ENCODE measurements at regions not wholly inside any gene's neighbourhood (a gene's known extent, or its start where the extent isn't known, plus 50 kb on each side); places are given as distances from the start of the nearest gene placed in this dataset.

DNA sequence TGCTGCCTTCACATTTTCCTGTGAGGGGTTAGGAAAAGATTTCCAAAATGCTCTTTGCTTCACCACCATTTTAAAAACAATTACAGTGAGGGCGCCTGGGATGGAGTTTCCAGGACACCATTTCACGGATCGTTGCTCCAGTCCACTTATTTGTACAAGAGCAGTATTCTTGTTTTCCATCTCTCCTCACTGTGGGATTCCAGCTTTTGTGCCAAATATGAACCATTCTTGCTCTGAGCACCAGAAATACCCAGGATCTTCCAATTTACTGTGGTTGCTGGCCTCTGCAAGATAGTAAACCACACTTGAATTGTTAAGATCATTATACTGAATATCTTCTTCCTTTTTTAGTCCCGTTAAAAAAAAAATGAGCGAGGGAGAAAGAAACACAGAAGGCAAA is 899.5 kb downstream of the TLE1 start:
- Histone ChIP-seq H4K20me1 (replicated peaks; ENCODE audit: control insufficient read depth, extremely low read depth, insufficient read depth, low read length) (no peaks in the 10 kb centered on the region), H3K79me2 (ENCODE audit: control insufficient read depth, insufficient read depth, low read length) (no peaks in the 10 kb centered on the region), H3K4me1 (ENCODE audit: control insufficient read depth, extremely low read depth, insufficient read depth, low read length) (no peaks in the 10 kb centered on the region), H3K4me3 (replicated peaks in 1 of 3; ENCODE audit: insufficient read depth in 1 of 3, low read depth in 1 of 3, low read length in 3 of 3) (no peak overlapping the region), H3K36me3 (ENCODE audit: control insufficient read depth in 2 of 2, extremely low read depth in 1 of 2, insufficient read depth in 2 of 2, low read length in 2 of 2) (no peaks in the 10 kb centered on the region), H3K9me3 (replicated peaks; ENCODE audit: control insufficient read depth, insufficient read depth, low read length) (no peaks in the 10 kb centered on the region), H3K9me1 (replicated peaks; ENCODE audit: control insufficient read depth, extremely low read depth, insufficient read depth, low read length) (no peaks in the 10 kb centered on the region), H3K27ac (ENCODE audit: insufficient read depth, low read depth, low read length) (no peak overlapping the region), H3K4me2 (ENCODE audit: insufficient read depth, low read length) (no peak overlapping the region), H3K27me3 (ENCODE audit: control insufficient read depth in 2 of 2, insufficient read depth in 2 of 2, low read length in 2 of 2) (no peaks in the 10 kb centered on the region), H2AFZ (ENCODE audit: low read depth, low read length) (no peak overlapping the region), H3K9ac (replicated peaks; ENCODE audit: extremely low read depth, insufficient read depth, low read length) (no peak overlapping the region)
- FAIRE-seq (no peak), DNase-seq (ENCODE audit: low read depth, low spot score) (no peak)
- POLR2A ChIA-PET, result no interaction called here
- intact Hi-C loops (cut with micrococcal nuclease), result no loop called here
- CTCF ChIA-PET, result no interaction called here
- no peak for TF ChIP-seq MYC (IDR thresholded peaks at IDR 0.05; ENCODE audit: low read depth, low read length)
- TF ChIP-seq POLR2A (IDR thresholded peaks at IDR 0.05; ENCODE audit: low read depth, low read length), result no peak
- no peak for TF ChIP-seq POLR2AphosphoS5 (IDR thresholded peaks at IDR 0.05; ENCODE audit: insufficient read depth, low read depth, low read length)
- no peak for TF ChIP-seq JUN (IDR thresholded peaks at IDR 0.05; ENCODE audit: borderline replicate concordance, insufficient read depth, insufficient read length, low read depth)
- no peak for TF ChIP-seq GATA2 (IDR thresholded peaks at IDR 0.05; ENCODE audit: insufficient read depth, insufficient read length, low read depth, low read length)
- TF ChIP-seq EZH2 (IDR thresholded peaks at IDR 0.05; ENCODE audit: borderline replicate concordance, low read depth, low read length, severe bottlenecking), result no peak
- TF ChIP-seq, protein P1, sequence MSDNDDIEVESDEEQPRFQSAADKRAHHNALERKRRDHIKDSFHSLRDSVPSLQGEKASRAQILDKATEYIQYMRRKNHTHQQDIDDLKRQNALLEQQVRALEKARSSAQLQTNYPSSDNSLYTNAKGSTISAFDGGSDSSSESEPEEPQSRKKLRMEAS (IDR thresholded peaks at IDR 0.05; ENCODE audit: insufficient read depth, insufficient read length), result no peak
- TF ChIP-seq, protein P2, sequence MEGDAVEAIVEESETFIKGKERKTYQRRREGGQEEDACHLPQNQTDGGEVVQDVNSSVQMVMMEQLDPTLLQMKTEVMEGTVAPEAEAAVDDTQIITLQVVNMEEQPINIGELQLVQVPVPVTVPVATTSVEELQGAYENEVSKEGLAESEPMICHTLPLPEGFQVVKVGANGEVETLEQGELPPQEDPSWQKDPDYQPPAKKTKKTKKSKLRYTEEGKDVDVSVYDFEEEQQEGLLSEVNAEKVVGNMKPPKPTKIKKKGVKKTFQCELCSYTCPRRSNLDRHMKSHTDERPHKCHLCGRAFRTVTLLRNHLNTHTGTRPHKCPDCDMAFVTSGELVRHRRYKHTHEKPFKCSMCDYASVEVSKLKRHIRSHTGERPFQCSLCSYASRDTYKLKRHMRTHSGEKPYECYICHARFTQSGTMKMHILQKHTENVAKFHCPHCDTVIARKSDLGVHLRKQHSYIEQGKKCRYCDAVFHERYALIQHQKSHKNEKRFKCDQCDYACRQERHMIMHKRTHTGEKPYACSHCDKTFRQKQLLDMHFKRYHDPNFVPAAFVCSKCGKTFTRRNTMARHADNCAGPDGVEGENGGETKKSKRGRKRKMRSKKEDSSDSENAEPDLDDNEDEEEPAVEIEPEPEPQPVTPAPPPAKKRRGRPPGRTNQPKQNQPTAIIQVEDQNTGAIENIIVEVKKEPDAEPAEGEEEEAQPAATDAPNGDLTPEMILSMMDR (IDR thresholded peaks at IDR 0.05; ENCODE audit: extremely low read depth in 1 of 2, insufficient read depth in 1 of 2, low read depth in 1 of 2, low read length in 2 of 2), result no peak
- TF ChIP-seq FOS (IDR thresholded peaks at IDR 0.05; ENCODE audit: borderline replicate concordance, insufficient read depth, low read length), result no peak
- no TSS peak for BruUV-seq (replicated peaks)
- dilution Hi-C loops (cut with MboI; ENCODE audit: extremely low pct_ligation_motif_present, low sequenced_read_pairs), result no loop called here
